MM.1S (cell line): ENCODE measurements at regions not wholly inside any gene's neighbourhood (a gene's known extent, or its start where the extent isn't known, plus 50 kb on each side); places are given as distances from the start of the nearest gene placed in this dataset.

Source experiments
- CTCF ChIP-seq: fragments of 300-600 bp; sonication (generic); IDR thresholded peaks from 2 replicates; pipeline ENCODE4 v1.5.1; 2016; ENCODE audit warnings: antibody characterized with exemption, low read length, mixed read lengths
- EZH2 ChIP-seq: fragments of 300-600 bp; sonication (generic); optimal IDR thresholded peaks from 2 replicates; pipeline ENCODE3; 2017; ENCODE audit warnings: low read depth, mild to moderate bottlenecking, antibody characterized with exemption, low read length, mixed read lengths
- EZH2phosphoT487 ChIP-seq: fragments of 300-600 bp; sonication (generic); IDR thresholded peaks from 2 replicates; pipeline ENCODE4 v1.6.1; 2018; ENCODE audit warnings: antibody characterized with exemption, low read length

- TF ChIP-seq CTCF (no peak), EZH2 (no peak), EZH2phosphoT487 (no peak)
Measured at GRCh38 chr9:8186560-8186959, 387.0 kb upstream of the DMAC1 start.
